ENCODE measurements at regions not wholly inside any gene's neighbourhood (a gene's known extent, or its start where the extent isn't known, plus 50 kb on each side); places are given as distances from the start of the nearest gene placed in this dataset.

GRCh38 chr2:21650569-21650968 lies 526.8 kb downstream of the TDRD15 start:
- TF ChIP-seq CTCF (tag by site-specific recombination; IDR thresholded peaks at IDR 0.05) (no peak), MZF1 (tag by site-specific recombination; IDR thresholded peaks at IDR 0.05; ENCODE audit: borderline replicate concordance) (no peak), KLF9 (tag by site-specific recombination; IDR thresholded peaks at IDR 0.05; ENCODE audit: low read depth) (no peak), ZNF518A (tag by site-specific recombination; conservative IDR thresholded peaks at IDR 0.05; ENCODE audit: low read depth) (no peak), ZBTB21 (tag by site-specific recombination; IDR thresholded peaks at IDR 0.05) (no peak), TRIM28 (IDR thresholded peaks at IDR 0.05; ENCODE audit: borderline replicate concordance, low read length) (no peak)

Measured in HEK293 (cell line).